GM19395 (cell line): ENCODE measurements at regions not wholly inside any gene's neighbourhood (a gene's known extent, or its start where the extent isn't known, plus 50 kb on each side); places are given as distances from the start of the nearest gene placed in this dataset.

Experiments used
- ATAC-seq: cut with Tn5 transposase; IDR thresholded peaks from one replicate; pipeline ENCODE4 v1.9.1; 2021; ENCODE audit warnings: mild to moderate bottlenecking, moderate library complexity; ENCODE audit not compliant: unreplicated experiment

GRCh38 chr18:68035774-68036522, 519.4 kb upstream of the DSEL start:
- no peak for ATAC-seq

GRCh38 chr18:68034296-68034695, 517.8 kb upstream of the DSEL start:
- no peak for ATAC-seq

GRCh38 chr18:68033466-68033865, 516.9 kb upstream of the DSEL start:
- ATAC-seq = no peak

- ATAC-seq = no peak
Measured at GRCh38 chr18:68024716-68025115, 508.2 kb upstream of the DSEL start.

GRCh38 chr18:68017385-68017784, 500.9 kb upstream of the DSEL start:
- ATAC-seq = no peak

GRCh38 chr18:67997496-67997895, 481.0 kb upstream of the DSEL start:
- no peak for ATAC-seq

- ATAC-seq = no peak
Measured at GRCh38 chr18:67995769-67996168, 479.2 kb upstream of the DSEL start.

- ATAC-seq = no peak
Measured at GRCh38 chr18:67980241-67980640, 463.7 kb upstream of the DSEL start.

- ATAC-seq = no peak
Measured at GRCh38 chr18:67977067-67977616, 460.6 kb upstream of the DSEL start.

GRCh38 chr18:67973916-67974315, 457.4 kb upstream of the DSEL start:
- no peak for ATAC-seq

GRCh38 chr18:67969458-67969857, 452.9 kb upstream of the DSEL start:
- ATAC-seq = no peak

GRCh38 chr18:67966224-67966623, 449.7 kb upstream of the DSEL start:
- ATAC-seq = no peak

- ATAC-seq = no peak
Measured at GRCh38 chr18:67964462-67964861, 447.9 kb upstream of the DSEL start.

- no peak for ATAC-seq
Measured at GRCh38 chr18:67961701-67962440, 445.4 kb upstream of the DSEL start.

- ATAC-seq = no peak
Measured at GRCh38 chr18:67957684-67958083, 441.2 kb upstream of the DSEL start.

- ATAC-seq = no peak
Measured at GRCh38 chr18:67954594-67954993, 438.1 kb upstream of the DSEL start.

- no peak for ATAC-seq
Measured at GRCh38 chr18:67951137-67951536, 434.6 kb upstream of the DSEL start.

- no peak for ATAC-seq
Measured at GRCh38 chr18:67938660-67939059, 422.1 kb upstream of the DSEL start.

GRCh38 chr18:67935638-67936037, 419.1 kb upstream of the DSEL start:
- ATAC-seq = no peak

GRCh38 chr18:67933271-67933670, 416.8 kb upstream of the DSEL start:
- ATAC-seq = no peak

- ATAC-seq = no peak
Measured at GRCh38 chr18:67932271-67932670, 415.8 kb upstream of the DSEL start.
